ENCODE measurements at regions not wholly inside any gene's neighbourhood (a gene's known extent, or its start where the extent isn't known, plus 50 kb on each side); places are given as distances from the start of the nearest gene placed in this dataset.

DNA sequence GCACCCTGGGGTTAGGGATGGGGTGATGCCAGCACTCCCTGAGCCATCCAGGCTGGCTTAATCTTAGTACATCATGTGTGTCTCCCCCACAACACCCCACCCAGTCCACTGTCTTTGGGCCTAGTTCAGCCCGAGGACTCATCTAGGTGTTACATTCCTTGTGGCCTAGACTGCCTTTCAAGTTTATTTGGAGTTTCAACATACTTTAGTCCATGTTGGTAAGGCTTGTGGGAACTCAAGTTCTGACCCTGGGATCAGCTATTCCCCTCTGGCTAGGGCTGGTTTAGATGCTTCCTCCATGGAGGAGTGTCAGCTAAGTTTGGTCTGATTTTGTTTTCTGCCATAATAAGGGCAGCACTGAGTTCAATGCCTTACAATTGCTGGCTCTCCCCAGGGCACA is 302.4 kb downstream of the SMARCA2 start:
- no peak overlapping the region for H3K14ac ChIP-seq (replicated peaks; ENCODE audit: low read depth, low read length)
- intact Hi-C loops (cut with micrococcal nuclease) (no loop called here), in situ Hi-C loops (cut with MboI; ENCODE audit: low sequenced_read_pairs) (no loop called here), dilution Hi-C loops (cut with HindIII; ENCODE audit: low sequenced_read_pairs, unreplicated experiment) (no loop called here)
- peaks cover 8% of the 10 kb centered on the region for H3K9me3 ChIP-seq (ENCODE audit: control insufficient read depth, insufficient read depth, low read length)
- no peak overlapping the region for H3K23ac ChIP-seq (ENCODE audit: low read depth, low read length)
- H3K4me1 ChIP-seq (ENCODE audit: control insufficient read depth, insufficient read depth, low read length), result no peaks in the 10 kb centered on the region
- H3K56ac ChIP-seq (ENCODE audit: extremely low read depth, insufficient read depth, low read length), result no peak overlapping the region
- H3K18ac ChIP-seq (ENCODE audit: low read depth, low read length), result no peak overlapping the region
- TF ChIP-seq RAD21 (IDR thresholded peaks at IDR 0.05; ENCODE audit: low read length), result no peak
- no peak for TF ChIP-seq RCOR1 (IDR thresholded peaks at IDR 0.05; ENCODE audit: insufficient replicate concordance, low read length)
- no peak for TF ChIP-seq POLR2A (IDR thresholded peaks at IDR 0.05; ENCODE audit: low read depth, low read length)
- no peak for TF ChIP-seq RFX5 (IDR thresholded peaks at IDR 0.05; ENCODE audit: low read depth, low read length)
- TF ChIP-seq NFE2L2 (IDR thresholded peaks at IDR 0.05; ENCODE audit: low read depth, low read length), result no peak
- TF ChIP-seq, protein P1, sequence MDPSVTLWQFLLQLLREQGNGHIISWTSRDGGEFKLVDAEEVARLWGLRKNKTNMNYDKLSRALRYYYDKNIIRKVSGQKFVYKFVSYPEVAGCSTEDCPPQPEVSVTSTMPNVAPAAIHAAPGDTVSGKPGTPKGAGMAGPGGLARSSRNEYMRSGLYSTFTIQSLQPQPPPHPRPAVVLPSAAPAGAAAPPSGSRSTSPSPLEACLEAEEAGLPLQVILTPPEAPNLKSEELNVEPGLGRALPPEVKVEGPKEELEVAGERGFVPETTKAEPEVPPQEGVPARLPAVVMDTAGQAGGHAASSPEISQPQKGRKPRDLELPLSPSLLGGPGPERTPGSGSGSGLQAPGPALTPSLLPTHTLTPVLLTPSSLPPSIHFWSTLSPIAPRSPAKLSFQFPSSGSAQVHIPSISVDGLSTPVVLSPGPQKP (IDR thresholded peaks at IDR 0.05; ENCODE audit: borderline replicate concordance, low read depth, low read length), result no peak
- TF ChIP-seq FOS (IDR thresholded peaks at IDR 0.05; ENCODE audit: low read depth, low read length), result no peak
- TF ChIP-seq, protein P2, sequence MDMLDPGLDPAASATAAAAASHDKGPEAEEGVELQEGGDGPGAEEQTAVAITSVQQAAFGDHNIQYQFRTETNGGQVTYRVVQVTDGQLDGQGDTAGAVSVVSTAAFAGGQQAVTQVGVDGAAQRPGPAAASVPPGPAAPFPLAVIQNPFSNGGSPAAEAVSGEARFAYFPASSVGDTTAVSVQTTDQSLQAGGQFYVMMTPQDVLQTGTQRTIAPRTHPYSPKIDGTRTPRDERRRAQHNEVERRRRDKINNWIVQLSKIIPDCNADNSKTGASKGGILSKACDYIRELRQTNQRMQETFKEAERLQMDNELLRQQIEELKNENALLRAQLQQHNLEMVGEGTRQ (IDR thresholded peaks at IDR 0.05; ENCODE audit: low read depth, low read length), result no peak
- no peak for TF ChIP-seq MXI1 (IDR thresholded peaks at IDR 0.05; ENCODE audit: borderline replicate concordance, low read depth, low read length)
- TF ChIP-seq SMC3 (IDR thresholded peaks at IDR 0.05; ENCODE audit: low read depth, low read length), result no peak
- TF ChIP-seq CEBPB (IDR thresholded peaks at IDR 0.05; ENCODE audit: low read depth, low read length), result no peak
- TF ChIP-seq MAFK (IDR thresholded peaks at IDR 0.05; ENCODE audit: low read depth, low read length), result no peak
- no peak for TF ChIP-seq CHD1 (IDR thresholded peaks at IDR 0.05; ENCODE audit: low read depth, low read length)
- TF ChIP-seq MAZ (IDR thresholded peaks at IDR 0.05; ENCODE audit: borderline replicate concordance, low read depth, low read length), result no peak
- no peak for TF ChIP-seq BHLHE40 (IDR thresholded peaks at IDR 0.05; ENCODE audit: low read depth, low read length)
- H2BK15ac ChIP-seq (ENCODE audit: low read depth, low read length), result no peak overlapping the region
- ATAC-seq (ENCODE audit: low read depth) (no peak; the same call in 1 of the 2 replicates), DNase-seq (no peak)
- H2BK5ac ChIP-seq (ENCODE audit: low read depth, low read length, poor library complexity, severe bottlenecking), result no peak overlapping the region
- H2BK120ac ChIP-seq (ENCODE audit: low read depth, low read length), result no peak overlapping the region
- WGBS, 2 experiments (ENCODE audit: extremely low coverage in 2 of 2, insufficient read length in 1 of 2), result no CpG with 5 or more reads among the region's 1 CpG
- H3K36me3 ChIP-seq (ENCODE audit: control insufficient read depth, insufficient read depth, low read length), result no peaks in the 10 kb centered on the region
- H4K8ac ChIP-seq (ENCODE audit: low read depth in 2 of 2, low read length in 2 of 2), result no peak overlapping the region
- no peak overlapping the region for H3K4me2 ChIP-seq (ENCODE audit: low read depth, low read length)
- H3K79me1 ChIP-seq (ENCODE audit: low read depth in 1 of 2, low read length in 2 of 2), result no peaks in the 10 kb centered on the region
- no peak overlapping the region for H4K91ac ChIP-seq (ENCODE audit: insufficient read depth, low read depth, low read length)
- no peak overlapping the region; the same call in 1 of the 2 replicates for H2BK20ac ChIP-seq (ENCODE audit: low read depth, low read length)
- no peaks in the 10 kb centered on the region for H3K27me3 ChIP-seq (ENCODE audit: control insufficient read depth, insufficient read depth, low read length)
- H2AK5ac ChIP-seq (ENCODE audit: low read depth, low read length), result no peak overlapping the region
- H3K27ac ChIP-seq (ENCODE audit: insufficient read depth, low read length), result no peak overlapping the region
- CTCF ChIA-PET, result no interaction called here
- no peak overlapping the region for H3K4me3 ChIP-seq (ENCODE audit: insufficient read depth, low read depth, low read length)
- H4K5ac ChIP-seq (ENCODE audit: low read depth, low read length), result no peak overlapping the region
- H2AFZ ChIP-seq (replicated peaks; ENCODE audit: low read length, poor library complexity), result peak overlapping the region; percentile 40
- no peaks in the 10 kb centered on the region for H4K20me1 ChIP-seq (ENCODE audit: insufficient read depth, low read length)
- no peak overlapping the region for H2AK9ac ChIP-seq (replicated peaks; ENCODE audit: low read depth, low read length, poor library complexity)
- no TSS peak for BruUV-seq (replicated peaks)
- POLR2A ChIA-PET (ENCODE audit: unreplicated experiment), result no interaction called here
- H3K9me1 ChIP-seq (ENCODE audit: insufficient read depth, low read length), result no peaks in the 10 kb centered on the region
- H3K4ac ChIP-seq (ENCODE audit: low read depth, low read length), result no peak overlapping the region
- no peak overlapping the region for H3K9ac ChIP-seq (ENCODE audit: low read depth, low read length)

Measured in IMR-90 (cell line).